ENCODE measurements at regions not wholly inside any gene's neighbourhood (a gene's known extent, or its start where the extent isn't known, plus 50 kb on each side); places are given as distances from the start of the nearest gene placed in this dataset.

- Mint-ChIP-seq H3K4me3 (ENCODE audit: low read depth) (no peak overlapping the region), H3K27ac (no peak overlapping the region), H3K9me3 (ENCODE audit: low read depth) (no peaks in the 10 kb centered on the region), H3K4me1 (ENCODE audit: low read depth) (peaks cover 3% of the 10 kb centered on the region), H3K36me3 (ENCODE audit: insufficient read depth) (no peaks in the 10 kb centered on the region), H3K27me3 (peaks cover 8% of the 10 kb centered on the region)
- no peak for TF ChIP-seq CTCF (IDR thresholded peaks at IDR 0.05; ENCODE audit: unreplicated experiment)
- DNase-seq (ENCODE audit: low spot score, unreplicated experiment): no peak
Measured at GRCh38 chr18:77340815-77341214, 91.2 kb downstream of the GALR1 start.

GRCh38 chr18:77341527-77342325 is 92.1 kb downstream of the GALR1 start:
- Mint-ChIP-seq H3K27ac (no peak overlapping the region), H3K4me1 (ENCODE audit: low read depth) (peaks cover 3% of the 10 kb centered on the region), H3K27me3 (peaks cover 8% of the 10 kb centered on the region), H3K9me3 (ENCODE audit: low read depth) (no peaks in the 10 kb centered on the region), H3K36me3 (ENCODE audit: insufficient read depth) (no peaks in the 10 kb centered on the region), H3K4me3 (ENCODE audit: low read depth) (no peak overlapping the region)
- DNase-seq (ENCODE audit: low spot score, unreplicated experiment): no peak
- TF ChIP-seq CTCF (IDR thresholded peaks at IDR 0.05; ENCODE audit: unreplicated experiment): no peak

GRCh38 chr18:77342736-77343135 is 93.1 kb downstream of the GALR1 start:
- no peak for TF ChIP-seq CTCF (IDR thresholded peaks at IDR 0.05; ENCODE audit: unreplicated experiment)
- Mint-ChIP-seq H3K4me1 (ENCODE audit: low read depth) (peaks cover 3% of the 10 kb centered on the region), H3K27me3 (peaks cover 5% of the 10 kb centered on the region), H3K4me3 (ENCODE audit: low read depth) (no peak overlapping the region), H3K9me3 (ENCODE audit: low read depth) (no peaks in the 10 kb centered on the region), H3K27ac (no peak overlapping the region), H3K36me3 (ENCODE audit: insufficient read depth) (no peaks in the 10 kb centered on the region)
- no peak for DNase-seq (ENCODE audit: low spot score, unreplicated experiment)

- Mint-ChIP-seq H3K27me3 (no peaks in the 10 kb centered on the region), H3K4me1 (ENCODE audit: low read depth) (peaks cover 2% of the 10 kb centered on the region), H3K9me3 (ENCODE audit: low read depth) (peaks cover 4% of the 10 kb centered on the region), H3K27ac (no peak overlapping the region), H3K4me3 (ENCODE audit: low read depth) (no peak overlapping the region), H3K36me3 (ENCODE audit: insufficient read depth) (no peaks in the 10 kb centered on the region)
- DNase-seq (ENCODE audit: low spot score, unreplicated experiment): no peak
- TF ChIP-seq CTCF (IDR thresholded peaks at IDR 0.05; ENCODE audit: unreplicated experiment): no peak
Measured at GRCh38 chr18:77343846-77344510, 94.3 kb downstream of the GALR1 start.

- H3K27me3 Mint-ChIP-seq: no peaks in the 10 kb centered on the region
- H3K9me3 Mint-ChIP-seq (ENCODE audit: low read depth): peaks cover 10% of the 10 kb centered on the region
- no peaks in the 10 kb centered on the region for H3K36me3 Mint-ChIP-seq (ENCODE audit: insufficient read depth)
- peaks cover 2% of the 10 kb centered on the region for H3K4me1 Mint-ChIP-seq (ENCODE audit: low read depth)
- no peak for TF ChIP-seq CTCF (IDR thresholded peaks at IDR 0.05; ENCODE audit: unreplicated experiment)
- no peak overlapping the region for H3K27ac Mint-ChIP-seq
- DNase-seq (ENCODE audit: low spot score, unreplicated experiment): no peak
- H3K4me3 Mint-ChIP-seq (ENCODE audit: low read depth): no peak overlapping the region
Measured at GRCh38 chr18:77344786-77345500, 95.3 kb downstream of the GALR1 start.
